Peyer's patch (tissue), 4 donors: ENCODE measurements at regions not wholly inside any gene's neighbourhood (a gene's known extent, or its start where the extent isn't known, plus 50 kb on each side); places are given as distances from the start of the nearest gene placed in this dataset.

ENCODE experiments used
- CTCF ChIP-seq, 6 experiments: fragments of 450-650 bp in 4 of 6; fragments of 200-600 bp in 2 of 6; sonication (generic) in 1 of 6; IDR thresholded peaks; one replicate each; pipeline ENCODE4 v1.5.1; 2017 to 2019; ENCODE audit warnings: antibody characterized with exemption in 6 of 6, mild to moderate bottlenecking in 3 of 6, moderate library complexity in 1 of 6
- POLR2A ChIP-seq, 2 donors: fragments of 450-650 bp; IDR thresholded peaks; one replicate each; pipeline ENCODE4 v1.5.1; 2017; ENCODE audit warnings: antibody characterized with exemption in 2 of 2, mild to moderate bottlenecking in 2 of 2, moderate library complexity in 2 of 2

GRCh38 chr5:173814053-173814452, 74.1 kb upstream of the CPEB4 start:
- TF ChIP-seq POLR2A (IDR thresholded peaks at IDR 0.05) (no peak), CTCF (IDR thresholded peaks at IDR 0.05) (no peak)
